PC-3 (cell line): ENCODE measurements at regions not wholly inside any gene's neighbourhood (a gene's known extent, or its start where the extent isn't known, plus 50 kb on each side); places are given as distances from the start of the nearest gene placed in this dataset.

Source experiments
- ATAC-seq: fragments of 200-7000 bp; cut with Tn5 transposase; 2 replicates; pipeline ENCODE4 v1.9.1; 2020; ENCODE audit warnings: mild to moderate bottlenecking, moderate library complexity
- BruUV-seq: library from RNA; stranded (reverse); fragments of 400-500 nt; replicated peaks from 2 replicates; lab custom pipeline; 2021; lab: Mats Ljungman, UMichigan
- CTCF ChIA-PET: fragments of 300-600 bp; sonication (Branson Sonifier 250); formaldehyde crosslinking; loops from one replicate; lab custom pipeline; 2022; ENCODE audit warnings: antibody characterized with exemption; lab: Charles Lee
- POLR2A ChIA-PET: fragments of 300-600 bp; sonication (Branson Sonifier 250); formaldehyde crosslinking; loops from one replicate; lab custom pipeline; 2022; ENCODE audit warnings: antibody characterized with exemption; ENCODE audit not compliant: unreplicated experiment; lab: Charles Lee
- DNase-seq: peaks from one replicate; pipeline ENCODE4 v3.0.0-alpha.2; 2015
- H2AFZ ChIP-seq: fragments of 300-600 bp; sonication (generic); 2 replicates; pipeline ENCODE4 v1.6.0; 2016; ENCODE audit warnings: antibody characterized with exemption, low read length
- H3F3A ChIP-seq: fragments of 300-600 bp; sonication (generic); one replicate; pipeline ENCODE4 v1.6.0; 2017; ENCODE audit warnings: antibody characterized with exemption, low read length, control low read depth, mild to moderate bottlenecking; ENCODE audit not compliant: unreplicated experiment
- H3K27ac ChIP-seq: fragments of 300-600 bp; sonication (generic); 2 replicates; pipeline ENCODE4 v1.5.1; 2016; ENCODE audit warnings: mild to moderate bottlenecking, low read length
- H3K27me3 ChIP-seq: fragments of 300-600 bp; sonication (generic); 2 replicates; pipeline ENCODE4 v1.6.1; 2016; ENCODE audit warnings: low read length, mixed read lengths
- H3K36me3 ChIP-seq: fragments of 300-600 bp; sonication (generic); 2 replicates; pipeline ENCODE4 v1.6.1; 2016; ENCODE audit warnings: low read depth, mixed run types, low read length, mixed read lengths
- H3K4me1 ChIP-seq: fragments of 300-600 bp; sonication (generic); 2 replicates; pipeline ENCODE4 v1.5.1; 2016; ENCODE audit warnings: low read length; ENCODE audit not compliant: insufficient read depth
- H3K4me2 ChIP-seq: fragments of 300-600 bp; sonication (generic); 2 replicates; pipeline ENCODE4 v1.6.0; 2016; ENCODE audit warnings: low read length
- H3K4me3 ChIP-seq: fragments of 300-600 bp; sonication (generic); 2 replicates; pipeline ENCODE4 v1.5.1; 2016; ENCODE audit warnings: mild to moderate bottlenecking, low read length, mixed read lengths
- H3K79me2 ChIP-seq: fragments of 300-600 bp; sonication (generic); 2 replicates; pipeline ENCODE4 v1.6.1; 2017; ENCODE audit warnings: low read length, mixed read lengths
- H3K9ac ChIP-seq: fragments of 300-600 bp; sonication (generic); 2 replicates; pipeline ENCODE4 v1.6.0; 2016; ENCODE audit warnings: mild to moderate bottlenecking, low read length
- H3K9me2 ChIP-seq: fragments of 300-600 bp; sonication (generic); replicated peaks from 2 replicates; pipeline ENCODE4 v1.6.1; 2016; ENCODE audit warnings: mixed run types, low read length, mixed read lengths
- H3K9me3 ChIP-seq: fragments of 300-600 bp; sonication (generic); 2 replicates; pipeline ENCODE4 v1.6.1; 2016; ENCODE audit warnings: low read length, mixed read lengths
- H4K20me1 ChIP-seq: fragments of 300-600 bp; sonication (generic); 2 replicates; pipeline ENCODE4 v1.6.1; 2016; ENCODE audit warnings: low read length, mixed read lengths
- CTCF ChIP-seq: fragments of 300-600 bp; sonication (generic); conservative IDR thresholded peaks from 2 replicates; pipeline ENCODE4 v1.5.1; 2017; ENCODE audit warnings: antibody characterized with exemption, low read depth, mild to moderate bottlenecking, low read length
- EZH2 ChIP-seq: fragments of 300-600 bp; sonication (generic); IDR thresholded peaks from one replicate; pipeline ENCODE4 v1.6.1; 2017; ENCODE audit warnings: antibody characterized with exemption, mild to moderate bottlenecking, low read length; ENCODE audit not compliant: unreplicated experiment
- EZH2phosphoT487 ChIP-seq: fragments of 300-600 bp; sonication (generic); IDR thresholded peaks from 2 replicates; pipeline ENCODE4 v1.6.1; 2018; ENCODE audit warnings: mild to moderate bottlenecking, antibody characterized with exemption, low read length, borderline replicate concordance
- intact Hi-C: fragments of 100-400 bp; cut with micrococcal nuclease; formaldehyde crosslinking; loops from 2 replicates; pipeline ENCODE4 v1.9.0; 2023

- ATAC-seq, result no peak
- POLR2A ChIA-PET, result no interaction called here
- Histone ChIP-seq H3K79me2 (no peaks in the 10 kb centered on the region), H3K9ac (no peak overlapping the region), H3K9me3 (no peaks in the 10 kb centered on the region), H3K9me2 (no peaks in the 10 kb centered on the region), H3K36me3 (no peaks in the 10 kb centered on the region), H3K4me2 (no peak overlapping the region), H4K20me1 (no peaks in the 10 kb centered on the region), H3K27ac (no peak overlapping the region), H3K4me3 (no peak overlapping the region), H2AFZ (no peak overlapping the region), H3K27me3 (no peaks in the 10 kb centered on the region), H3K4me1 (no peaks in the 10 kb centered on the region), H3F3A (no peaks in the 10 kb centered on the region)
- no TSS peak for BruUV-seq
- DNase-seq, result no peak
- no peak for TF ChIP-seq EZH2
- no peak for TF ChIP-seq EZH2phosphoT487
- TF ChIP-seq CTCF, result no peak
- intact Hi-C loops, result no loop called here
- CTCF ChIA-PET, result no interaction called here
These were observed 251.1 kb upstream of the IRX5 start for GRCh38 chr16:54679531-54679930.

- no peak for DNase-seq
- Histone ChIP-seq H3K9me3 (no peaks in the 10 kb centered on the region), H3K27me3 (no peaks in the 10 kb centered on the region), H4K20me1 (no peaks in the 10 kb centered on the region), H3F3A (no peaks in the 10 kb centered on the region), H3K4me3 (no peak overlapping the region), H3K27ac (no peak overlapping the region), H3K4me2 (no peak overlapping the region), H3K4me1 (no peaks in the 10 kb centered on the region), H2AFZ (no peak overlapping the region), H3K79me2 (no peaks in the 10 kb centered on the region), H3K36me3 (no peaks in the 10 kb centered on the region), H3K9ac (no peak overlapping the region), H3K9me2 (no peaks in the 10 kb centered on the region)
- no TSS peak for BruUV-seq
- TF ChIP-seq EZH2 (no peak), EZH2phosphoT487 (no peak), CTCF (no peak)
- intact Hi-C loops, result no loop called here
- POLR2A ChIA-PET, result no interaction called here
- CTCF ChIA-PET, result no interaction called here
- ATAC-seq, result no peak
These were observed 253.2 kb upstream of the IRX5 start for GRCh38 chr16:54677308-54677950.

GRCh38 chr16:54673313-54673712 is 257.4 kb upstream of the IRX5 start:
- intact Hi-C loops, result no loop called here
- Histone ChIP-seq H3K4me2 (no peak overlapping the region), H3K9me2 (no peaks in the 10 kb centered on the region), H3K27me3 (no peaks in the 10 kb centered on the region), H3K4me1 (no peaks in the 10 kb centered on the region), H2AFZ (no peak overlapping the region), H3K27ac (no peak overlapping the region), H3K9me3 (no peaks in the 10 kb centered on the region), H3K79me2 (no peaks in the 10 kb centered on the region), H3K36me3 (no peaks in the 10 kb centered on the region), H3K9ac (no peak overlapping the region), H4K20me1 (no peaks in the 10 kb centered on the region), H3F3A (no peaks in the 10 kb centered on the region), H3K4me3 (no peak overlapping the region)
- CTCF ChIA-PET, result no interaction called here
- TF ChIP-seq CTCF (no peak), EZH2 (no peak), EZH2phosphoT487 (no peak)
- no TSS peak for BruUV-seq
- no peak for ATAC-seq
- DNase-seq, result peak; percentile 2
- POLR2A ChIA-PET, result no interaction called here
